ENCODE measurements at regions not wholly inside any gene's neighbourhood (a gene's known extent, or its start where the extent isn't known, plus 50 kb on each side); places are given as distances from the start of the nearest gene placed in this dataset.

DNA sequence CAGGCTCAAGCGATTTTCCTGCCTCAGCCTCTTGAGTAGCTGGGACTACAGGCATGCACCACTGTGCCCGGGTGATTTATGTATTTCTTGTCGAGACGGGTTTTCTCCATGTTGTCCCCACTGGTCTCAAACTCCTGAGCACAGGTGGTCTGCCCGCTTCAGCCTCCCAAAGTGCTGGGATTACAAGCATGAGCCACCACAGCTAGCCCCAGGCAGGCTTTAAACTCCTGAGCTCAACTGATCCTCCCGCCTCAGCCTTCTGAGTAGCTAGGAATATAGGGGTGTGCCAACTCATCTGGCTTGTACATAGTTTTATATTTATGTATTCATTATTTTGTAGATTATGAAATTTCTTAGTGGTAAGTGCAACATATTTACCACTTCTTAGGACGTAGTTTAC lies 198.8 kb upstream of the MCTP2 start:
- TF ChIP-seq CTCF (IDR thresholded peaks at IDR 0.05; ENCODE audit: insufficient read depth, low read depth, low read length) (no peak), EZH2 (IDR thresholded peaks at IDR 0.05; ENCODE audit: insufficient read depth, low read length) (no peak)
